CD4-positive, alpha-beta T cell treated with Interleukin-10 for 1 hour (primary cell): ENCODE measurements at regions not wholly inside any gene's neighbourhood (a gene's known extent, or its start where the extent isn't known, plus 50 kb on each side); places are given as distances from the start of the nearest gene placed in this dataset.
"Not testable (repeated sequence)": the region's sequence is repeated elsewhere in the genome, so short reads cannot be mapped to it uniquely, and the experiment has no call there.

Experiments used
- DNase-seq: peaks from one replicate; pipeline ENCODE4 v3.0.0-alpha.2; 2020

GRCh38 chr2:53535234-53535840 is 232.3 kb upstream of the CHAC2 start:
- no peak for DNase-seq

GRCh38 chr2:53530126-53530525 is 237.5 kb upstream of the CHAC2 start:
- DNase-seq, result no peak

GRCh38 chr2:53527056-53527455 is 240.5 kb upstream of the CHAC2 start:
- DNase-seq, result no peak

GRCh38 chr2:53519918-53520841 is 247.4 kb upstream of the CHAC2 start:
- DNase-seq, result no peak

GRCh38 chr2:53517406-53517805 is 250.2 kb upstream of the CHAC2 start:
- no peak for DNase-seq

- DNase-seq, result no peak
Measured at GRCh38 chr2:53516650-53517049, 251.0 kb upstream of the CHAC2 start.

GRCh38 chr2:53515435-53516332 is 251.9 kb upstream of the CHAC2 start:
- no peak for DNase-seq

GRCh38 chr2:53513167-53513666 is 254.4 kb upstream of the CHAC2 start:
- DNase-seq, result no peak

- no peak for DNase-seq
Measured at GRCh38 chr2:53512071-53512826, 255.4 kb upstream of the CHAC2 start.

GRCh38 chr2:53511549-53511948 is 256.1 kb upstream of the CHAC2 start:
- no peak for DNase-seq

GRCh38 chr2:53510401-53510800 is 257.2 kb upstream of the CHAC2 start:
- DNase-seq, result no peak

- DNase-seq, result no peak
Measured at GRCh38 chr2:53509831-53510388, 257.7 kb upstream of the CHAC2 start.

GRCh38 chr2:53508667-53509066 is 258.9 kb upstream of the CHAC2 start:
- no peak for DNase-seq

- not testable (repeated sequence) for DNase-seq
Measured at GRCh38 chr2:53507070-53507469, 260.5 kb upstream of the CHAC2 start.

GRCh38 chr2:53505826-53506225 is 261.8 kb upstream of the CHAC2 start:
- no peak for DNase-seq

- no peak for DNase-seq
Measured at GRCh38 chr2:53504507-53504906, 263.1 kb upstream of the CHAC2 start.

- no peak for DNase-seq
Measured at GRCh38 chr2:53500181-53500580, 267.4 kb upstream of the CHAC2 start.

GRCh38 chr2:53498210-53498609 is 269.4 kb upstream of the CHAC2 start:
- DNase-seq, result no peak

- DNase-seq, result no peak
Measured at GRCh38 chr2:53497020-53497419, 270.6 kb upstream of the CHAC2 start.

- DNase-seq, result no peak
Measured at GRCh38 chr2:53493210-53493609, 274.4 kb upstream of the CHAC2 start.

- DNase-seq, result no peak
Measured at GRCh38 chr2:53490659-53491058, 276.9 kb upstream of the CHAC2 start.
